Right lobe of liver (tissue), 6 donors: ENCODE measurements at regions not wholly inside any gene's neighbourhood (a gene's known extent, or its start where the extent isn't known, plus 50 kb on each side); places are given as distances from the start of the nearest gene placed in this dataset.

Experiments
- ATAC-seq, 4 donors: fragments of 200-7000 bp; cut with Tn5 transposase; one replicate each; pipeline ENCODE4 v1.9.1; 2020; ENCODE audit warnings: mild to moderate bottlenecking in 4 of 4, moderate library complexity in 4 of 4
- DNase-seq, 3 donors: peaks; one replicate each; pipeline ENCODE4 v3.0.0-alpha.2; 2020
- H3K27ac ChIP-seq, 3 donors: fragments of 200-600 bp; one replicate each; pipeline ENCODE4 v1.8.0; 2022
- H3K27me3 ChIP-seq, 2 donors: fragments of 200-600 bp; one replicate each; pipeline ENCODE4 v1.8.0; 2022
- H3K36me3 ChIP-seq, 4 donors: fragments of 200-600 bp; sonication (generic) in 1 of 4; one replicate each; pipeline versions ENCODE4 v1.5.1 to v1.8.0; 2017 to 2022; ENCODE audit warnings: control low read depth in 1 of 4
- H3K4me1 ChIP-seq, 4 donors: fragments of 200-600 bp; sonication (generic) in 1 of 4; one replicate each; pipeline versions ENCODE4 v1.5.1 to v1.8.0; 2017 to 2022; ENCODE audit warnings: control low read depth in 1 of 4
- H3K4me3 ChIP-seq, 3 donors: fragments of 200-600 bp; one replicate each; pipeline ENCODE4 v1.8.0; 2022
- H3K9me3 ChIP-seq, 4 donors: fragments of 200-600 bp; sonication (generic) in 1 of 4; one replicate each; pipeline versions ENCODE4 v1.5.1 to v1.8.0; 2017 to 2022; ENCODE audit warnings: control low read depth in 1 of 4
- POLR2A ChIP-seq: fragments of 450-650 bp; IDR thresholded peaks from one replicate; pipeline ENCODE4 v1.6.1; 2017; ENCODE audit warnings: antibody characterized with exemption, mild to moderate bottlenecking
- WGBS: methylation state at CpG from one replicate; pipeline ENCODE4 v1.1.6; 2018; ENCODE audit warnings: low coverage, low lambda C conversion rate; ENCODE audit not compliant: insufficient coverage; ENCODE audit errors: missing lambda C conversion rate; 5-methylcytosine and 5-hydroxymethylcytosine counted together
- intact Hi-C, 2 donors: fragments of 100-400 bp; cut with DNase I; formaldehyde crosslinking; loops; one replicate each; pipeline versions ENCODE4 v1.11.2 to v1.14.1; 2022
- TF ChIP-seq, protein P1 (sequence below), 4 donors: fragments of 200-600 bp in 3 of 4; fragments of 450-650 bp in 1 of 4; IDR thresholded peaks; one replicate each; pipeline versions ENCODE4 v1.5.1 to v1.8.0; 2016 to 2022; ENCODE audit warnings: antibody characterized with exemption in 4 of 4, mild to moderate bottlenecking in 2 of 4
- donor health status: DM: no; HTN: yes; CAD: no.
- donor health status: DM: no; HTN: no; CAD: no.
- donor health status: DM: no; HTN: no; CAD: no.
- donor health status: DM: no; HTN: yes; CAD: no.
- donor health status: DM: no; HTN: yes; CAD: no.

- Histone ChIP-seq H3K9me3 (no peaks in the 10 kb centered on the region), H3K27ac (no peak overlapping the region), H3K27me3 (no peaks in the 10 kb centered on the region), H3K4me1 (no peaks in the 10 kb centered on the region), H3K36me3 (no peaks in the 10 kb centered on the region), H3K4me3 (no peak overlapping the region)
- no peak for ATAC-seq
- TF ChIP-seq, protein P1, sequence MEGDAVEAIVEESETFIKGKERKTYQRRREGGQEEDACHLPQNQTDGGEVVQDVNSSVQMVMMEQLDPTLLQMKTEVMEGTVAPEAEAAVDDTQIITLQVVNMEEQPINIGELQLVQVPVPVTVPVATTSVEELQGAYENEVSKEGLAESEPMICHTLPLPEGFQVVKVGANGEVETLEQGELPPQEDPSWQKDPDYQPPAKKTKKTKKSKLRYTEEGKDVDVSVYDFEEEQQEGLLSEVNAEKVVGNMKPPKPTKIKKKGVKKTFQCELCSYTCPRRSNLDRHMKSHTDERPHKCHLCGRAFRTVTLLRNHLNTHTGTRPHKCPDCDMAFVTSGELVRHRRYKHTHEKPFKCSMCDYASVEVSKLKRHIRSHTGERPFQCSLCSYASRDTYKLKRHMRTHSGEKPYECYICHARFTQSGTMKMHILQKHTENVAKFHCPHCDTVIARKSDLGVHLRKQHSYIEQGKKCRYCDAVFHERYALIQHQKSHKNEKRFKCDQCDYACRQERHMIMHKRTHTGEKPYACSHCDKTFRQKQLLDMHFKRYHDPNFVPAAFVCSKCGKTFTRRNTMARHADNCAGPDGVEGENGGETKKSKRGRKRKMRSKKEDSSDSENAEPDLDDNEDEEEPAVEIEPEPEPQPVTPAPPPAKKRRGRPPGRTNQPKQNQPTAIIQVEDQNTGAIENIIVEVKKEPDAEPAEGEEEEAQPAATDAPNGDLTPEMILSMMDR (IDR thresholded peaks at IDR 0.05): no peak
- TF ChIP-seq POLR2A: no peak
- intact Hi-C loops: no loop called here
- no peak for DNase-seq
- WGBS: 62% methylated on average over 2 of the region's 2 CpGs
These were observed 82.2 kb upstream of the RMST start for GRCh38 chr12:97380440-97380839.

DNA sequence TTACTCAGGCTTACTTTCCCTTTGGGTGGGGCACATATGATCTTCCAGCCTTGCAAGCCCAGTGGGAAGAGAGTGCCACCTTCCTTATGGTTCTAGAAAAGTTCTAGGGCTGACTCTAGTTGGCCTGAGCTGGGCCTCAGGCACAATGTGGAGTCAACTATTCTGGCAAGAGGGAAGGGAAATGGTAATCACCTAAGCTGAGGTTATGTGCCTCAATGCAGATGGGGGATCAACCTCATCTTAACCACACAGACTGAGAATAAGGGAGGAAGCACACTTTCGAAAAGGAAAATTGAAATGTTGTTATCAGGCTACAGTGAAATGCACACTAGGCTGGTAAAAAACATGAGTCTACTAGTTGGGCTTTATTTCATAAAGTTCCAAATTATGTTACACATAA, 77.5 kb upstream of the RMST start:
- no peak for TF ChIP-seq POLR2A
- TF ChIP-seq, protein P1 (IDR thresholded peaks at IDR 0.05): no peak
- DNase-seq (no peak), ATAC-seq (no peak)
- 63% methylated on average over 1 of the region's 1 CpG for WGBS
- Histone ChIP-seq H3K9me3 (no peaks in the 10 kb centered on the region), H3K4me1 (no peaks in the 10 kb centered on the region), H3K4me3 (no peak overlapping the region), H3K27ac (no peak overlapping the region), H3K27me3 (no peaks in the 10 kb centered on the region), H3K36me3 (no peaks in the 10 kb centered on the region)
- intact Hi-C loops: no loop called here

DNA sequence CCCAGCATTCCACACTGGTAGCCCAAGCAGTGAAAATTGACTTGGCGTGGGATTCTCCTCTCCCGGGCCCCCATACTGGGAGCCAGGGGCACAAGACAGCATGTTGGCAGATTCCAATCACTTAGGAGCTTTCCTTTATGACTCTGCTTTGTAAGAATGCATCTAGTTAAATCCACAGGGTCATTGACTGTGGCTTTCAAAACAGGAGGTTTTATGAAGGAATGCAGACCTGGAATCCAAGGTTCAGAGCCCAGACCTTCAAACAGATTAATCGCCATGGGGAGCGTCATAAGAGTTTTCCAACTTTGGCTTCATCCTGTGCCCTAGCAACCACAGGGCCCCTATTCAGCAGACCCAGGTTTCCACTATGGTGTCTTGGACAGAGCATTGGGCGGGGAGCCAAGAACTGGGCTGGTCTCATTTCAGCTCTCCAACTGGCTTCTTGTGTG, 76.4 kb upstream of the RMST start:
- Histone ChIP-seq H3K27ac (no peak overlapping the region), H3K4me3 (no peak overlapping the region), H3K36me3 (no peaks in the 10 kb centered on the region), H3K4me1 (no peaks in the 10 kb centered on the region), H3K9me3 (no peaks in the 10 kb centered on the region), H3K27me3 (no peaks in the 10 kb centered on the region)
- no peak for ATAC-seq
- DNase-seq: no peak
- intact Hi-C loops: no loop called here
- TF ChIP-seq, protein P1 (IDR thresholded peaks at IDR 0.05): no peak
- no peak for TF ChIP-seq POLR2A
- WGBS: 89% methylated on average over 3 of the region's 5 CpGs

GRCh38 chr12:97387844-97388243, 74.8 kb upstream of the RMST start:
- no peak for DNase-seq
- ATAC-seq: no peak
- H3K9me3 ChIP-seq: no peaks in the 10 kb centered on the region
- H3K27ac ChIP-seq: no peak overlapping the region
- no peak overlapping the region for H3K4me3 ChIP-seq
- H3K36me3 ChIP-seq: no peaks in the 10 kb centered on the region
- 54% methylated on average over 2 of the region's 2 CpGs for WGBS
- no peaks in the 10 kb centered on the region for H3K27me3 ChIP-seq
- TF ChIP-seq POLR2A: no peak
- TF ChIP-seq, protein P1 (IDR thresholded peaks at IDR 0.05): no peak
- intact Hi-C loops: no loop called here
- H3K4me1 ChIP-seq: no peaks in the 10 kb centered on the region

DNA sequence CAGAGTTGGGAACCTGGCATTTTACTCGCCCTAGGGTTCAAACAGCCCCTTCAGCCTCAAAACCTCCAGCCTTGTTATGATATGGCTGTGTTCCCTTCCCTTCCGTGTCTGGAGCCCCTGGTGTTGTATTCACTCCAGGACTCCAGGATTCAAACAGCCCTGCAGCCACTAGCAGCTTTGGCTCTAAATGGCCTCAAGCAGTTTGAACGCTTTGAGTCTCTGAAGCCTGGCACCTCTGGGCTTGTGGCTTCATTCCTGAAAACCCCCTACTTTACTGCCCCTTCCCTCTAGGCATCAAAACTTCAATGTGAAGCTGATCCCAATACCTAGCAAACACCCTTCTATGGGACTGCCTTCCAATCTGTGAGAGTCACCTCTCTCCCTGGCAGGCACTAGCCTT, 67.9 kb upstream of the RMST start:
- no peak for TF ChIP-seq POLR2A
- TF ChIP-seq, protein P1 (IDR thresholded peaks at IDR 0.05): no peak
- Histone ChIP-seq H3K4me3 (no peak overlapping the region), H3K4me1 (no peaks in the 10 kb centered on the region), H3K9me3 (no peaks in the 10 kb centered on the region), H3K27ac (no peak overlapping the region), H3K36me3 (no peaks in the 10 kb centered on the region), H3K27me3 (no peaks in the 10 kb centered on the region)
- ATAC-seq (no peak), DNase-seq (no peak)
- 70% methylated on average over 3 of the region's 3 CpGs for WGBS
- intact Hi-C loops: no loop called here
